A673 (cell line): ENCODE measurements at regions not wholly inside any gene's neighbourhood (a gene's known extent, or its start where the extent isn't known, plus 50 kb on each side); places are given as distances from the start of the nearest gene placed in this dataset.

Experiments used
- EZH2 ChIP-seq: fragments of 200-600 bp; sonication (generic); IDR thresholded peaks from 2 replicates; pipeline ENCODE4 v1.6.1; 2017; ENCODE audit warnings: borderline replicate concordance, low read depth, mild to moderate bottlenecking, mixed read lengths, antibody characterized with exemption, low read length; ENCODE audit not compliant: poor library complexity, severe bottlenecking
- TF ChIP-seq, protein P1 (sequence below): fragments of 300-800, 200-600 bp; sonication (generic); conservative IDR thresholded peaks from 2 replicates; pipeline ENCODE4 v1.5.1; 2017; ENCODE audit warnings: low read depth, mild to moderate bottlenecking, antibody characterized with exemption, low read length, moderate library complexity, mixed read lengths

DNA sequence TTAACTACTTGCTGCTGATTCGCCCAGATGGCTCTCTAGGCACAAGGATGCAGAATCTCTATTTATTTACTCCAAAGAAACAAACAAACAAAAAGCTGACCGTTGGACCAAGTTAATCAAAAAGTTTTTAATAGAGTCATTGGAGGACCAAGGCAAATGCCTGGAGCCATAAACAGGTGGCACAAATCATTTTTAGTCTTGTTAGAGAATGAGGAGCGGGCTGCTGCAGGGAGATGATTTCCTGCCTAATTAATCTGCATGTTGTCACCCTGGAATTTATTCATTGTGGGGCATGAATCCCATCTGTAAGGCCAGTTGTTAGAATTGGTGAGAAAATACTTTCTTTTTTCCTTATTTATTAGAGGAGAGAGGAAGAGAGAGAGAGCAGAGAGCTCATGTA, 147.4 kb upstream of the GATB start:
- TF ChIP-seq, protein P1, sequence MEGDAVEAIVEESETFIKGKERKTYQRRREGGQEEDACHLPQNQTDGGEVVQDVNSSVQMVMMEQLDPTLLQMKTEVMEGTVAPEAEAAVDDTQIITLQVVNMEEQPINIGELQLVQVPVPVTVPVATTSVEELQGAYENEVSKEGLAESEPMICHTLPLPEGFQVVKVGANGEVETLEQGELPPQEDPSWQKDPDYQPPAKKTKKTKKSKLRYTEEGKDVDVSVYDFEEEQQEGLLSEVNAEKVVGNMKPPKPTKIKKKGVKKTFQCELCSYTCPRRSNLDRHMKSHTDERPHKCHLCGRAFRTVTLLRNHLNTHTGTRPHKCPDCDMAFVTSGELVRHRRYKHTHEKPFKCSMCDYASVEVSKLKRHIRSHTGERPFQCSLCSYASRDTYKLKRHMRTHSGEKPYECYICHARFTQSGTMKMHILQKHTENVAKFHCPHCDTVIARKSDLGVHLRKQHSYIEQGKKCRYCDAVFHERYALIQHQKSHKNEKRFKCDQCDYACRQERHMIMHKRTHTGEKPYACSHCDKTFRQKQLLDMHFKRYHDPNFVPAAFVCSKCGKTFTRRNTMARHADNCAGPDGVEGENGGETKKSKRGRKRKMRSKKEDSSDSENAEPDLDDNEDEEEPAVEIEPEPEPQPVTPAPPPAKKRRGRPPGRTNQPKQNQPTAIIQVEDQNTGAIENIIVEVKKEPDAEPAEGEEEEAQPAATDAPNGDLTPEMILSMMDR: no peak
- TF ChIP-seq EZH2: no peak
